ENCODE measurements at regions not wholly inside any gene's neighbourhood (a gene's known extent, or its start where the extent isn't known, plus 50 kb on each side); places are given as distances from the start of the nearest gene placed in this dataset.
"Not testable (repeated sequence)": the region's sequence is repeated elsewhere in the genome, so short reads cannot be mapped to it uniquely, and the experiment has no call there.

- Histone ChIP-seq H3K4me1 (ENCODE audit: control insufficient read depth, insufficient read depth, low read length) (no peaks in the 10 kb centered on the region), H3K27ac (ENCODE audit: low read length) (no peak overlapping the region), H3K36me3 (ENCODE audit: control insufficient read depth, insufficient read depth, low read length) (no peaks in the 10 kb centered on the region), H3K4me3 (ENCODE audit: low read length) (no peak overlapping the region), H3K27me3 (ENCODE audit: control insufficient read depth, insufficient read depth, low read length) (no peaks in the 10 kb centered on the region), H3K9me3 (replicated peaks; ENCODE audit: control insufficient read depth, low read depth, low read length) (no peaks in the 10 kb centered on the region)
- 17% methylated on average over 1 of the region's 3 CpGs for WGBS (ENCODE audit: insufficient coverage)
- peak; percentile 66 for DNase-seq
Measured at GRCh38 chr5:145661737-145662485, 173.2 kb downstream of the PRELID2 start.

- peak; percentile 44 for DNase-seq
- no CpG with 5 or more reads among the region's 7 CpGs for WGBS (ENCODE audit: insufficient coverage)
Measured at GRCh38 chr5:145660897-145661640, 174.1 kb downstream of the PRELID2 start.

DNA sequence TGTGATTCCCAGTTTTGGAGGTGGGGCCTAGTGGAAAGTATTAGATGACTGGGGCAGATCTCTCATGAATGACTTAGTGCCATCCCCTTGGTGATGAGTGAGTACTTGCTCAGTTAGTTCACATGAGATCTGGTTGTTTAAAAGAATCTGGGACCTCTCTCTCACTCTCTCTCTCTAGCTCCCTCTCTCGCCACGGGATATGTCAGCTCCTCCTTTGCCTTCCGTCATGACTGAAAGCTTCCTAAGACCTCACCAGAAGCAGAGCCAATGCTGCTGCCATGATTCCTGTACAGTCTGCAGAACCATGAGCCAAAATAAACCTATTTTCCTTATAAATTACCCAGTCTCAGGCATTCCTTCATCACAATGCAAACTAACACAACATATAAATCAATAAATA is 176.7 kb downstream of the PRELID2 start:
- Histone ChIP-seq H3K36me3 (ENCODE audit: control insufficient read depth, insufficient read depth, low read length) (no peaks in the 10 kb centered on the region), H3K9me3 (replicated peaks; ENCODE audit: control insufficient read depth, low read depth, low read length) (no peaks in the 10 kb centered on the region), H3K27me3 (ENCODE audit: control insufficient read depth, insufficient read depth, low read length) (no peaks in the 10 kb centered on the region), H3K4me1 (ENCODE audit: control insufficient read depth, insufficient read depth, low read length) (no peaks in the 10 kb centered on the region), H3K4me3 (ENCODE audit: low read length) (no peak overlapping the region), H3K27ac (ENCODE audit: low read length) (no peak overlapping the region)
- DNase-seq, result no peak
- WGBS (ENCODE audit: insufficient coverage), result 61% methylated on average over 3 of the region's 3 CpGs

More at GRCh38 chr5:145660897-145661640, 174.1 kb downstream of the PRELID2 start:
- H3K9me3 ChIP-seq (replicated peaks; ENCODE audit: control insufficient read depth, low read depth, low read length), result no peaks in the 10 kb centered on the region
- no peaks in the 10 kb centered on the region for H3K36me3 ChIP-seq (ENCODE audit: control insufficient read depth, insufficient read depth, low read length)
- H3K4me1 ChIP-seq (ENCODE audit: control insufficient read depth, insufficient read depth, low read length), result no peaks in the 10 kb centered on the region
- H3K27me3 ChIP-seq (ENCODE audit: control insufficient read depth, insufficient read depth, low read length), result no peaks in the 10 kb centered on the region
- H3K27ac ChIP-seq (ENCODE audit: low read length), result no peak overlapping the region
- H3K4me3 ChIP-seq (ENCODE audit: low read length), result no peak overlapping the region

DNA sequence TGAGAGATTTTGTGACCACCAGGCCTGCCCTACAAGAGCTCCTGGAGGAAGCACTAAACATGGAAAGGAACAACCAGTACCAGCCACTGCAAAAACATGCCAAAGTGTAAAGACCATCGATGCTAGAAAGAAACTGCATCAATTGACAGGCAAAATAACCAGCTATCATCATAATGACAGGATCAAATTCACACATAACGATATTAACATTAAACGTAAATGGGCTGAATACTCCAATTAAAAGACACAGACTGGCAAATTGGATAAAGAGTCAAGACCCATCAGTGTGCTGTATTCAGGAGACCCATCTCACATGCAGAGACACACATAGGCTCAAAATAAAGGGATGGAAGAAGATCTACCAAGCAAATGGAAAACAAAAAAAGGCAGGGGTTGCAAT is 182.4 kb downstream of the PRELID2 start:
- H3K4me1 ChIP-seq (ENCODE audit: control insufficient read depth, insufficient read depth, low read length); H3K36me3 ChIP-seq (ENCODE audit: control insufficient read depth, insufficient read depth, low read length); H3K4me3 ChIP-seq (ENCODE audit: low read length); DNase-seq; H3K27ac ChIP-seq (ENCODE audit: low read length); H3K9me3 ChIP-seq (replicated peaks; ENCODE audit: control insufficient read depth, low read depth, low read length); H3K27me3 ChIP-seq (ENCODE audit: control insufficient read depth, insufficient read depth, low read length): not testable (repeated sequence)
- no CpG with 5 or more reads among the region's 3 CpGs for WGBS (ENCODE audit: insufficient coverage)

GRCh38 chr5:145647137-145647536 is 188.0 kb downstream of the PRELID2 start:
- WGBS (ENCODE audit: insufficient coverage), result 67% methylated on average over 1 of the region's 7 CpGs
- not testable (repeated sequence) for H3K27ac ChIP-seq (ENCODE audit: low read length); H3K9me3 ChIP-seq (replicated peaks; ENCODE audit: control insufficient read depth, low read depth, low read length)

GRCh38 chr5:145643214-145643613 is 191.9 kb downstream of the PRELID2 start:
- H3K36me3 ChIP-seq (ENCODE audit: control insufficient read depth, insufficient read depth, low read length); H3K4me3 ChIP-seq (ENCODE audit: low read length); H3K9me3 ChIP-seq (replicated peaks; ENCODE audit: control insufficient read depth, low read depth, low read length); H3K27me3 ChIP-seq (ENCODE audit: control insufficient read depth, insufficient read depth, low read length); DNase-seq; H3K4me1 ChIP-seq (ENCODE audit: control insufficient read depth, insufficient read depth, low read length); H3K27ac ChIP-seq (ENCODE audit: low read length): not testable (repeated sequence)
- no CpG with 5 or more reads among the region's 1 CpG for WGBS (ENCODE audit: insufficient coverage)

More at GRCh38 chr5:145647137-145647536, 188.0 kb downstream of the PRELID2 start:
- DNase-seq; H3K4me3 ChIP-seq (ENCODE audit: low read length); H3K4me1 ChIP-seq (ENCODE audit: control insufficient read depth, insufficient read depth, low read length); H3K27me3 ChIP-seq (ENCODE audit: control insufficient read depth, insufficient read depth, low read length); H3K36me3 ChIP-seq (ENCODE audit: control insufficient read depth, insufficient read depth, low read length): not testable (repeated sequence)

GRCh38 chr5:145637396-145637795 is 197.7 kb downstream of the PRELID2 start:
- no peak overlapping the region for H3K27ac ChIP-seq (ENCODE audit: low read length)
- no peak for DNase-seq
- H3K36me3 ChIP-seq (ENCODE audit: control insufficient read depth, insufficient read depth, low read length), result no peaks in the 10 kb centered on the region
- H3K4me3 ChIP-seq (ENCODE audit: low read length), result no peak overlapping the region
- H3K9me3 ChIP-seq (replicated peaks; ENCODE audit: control insufficient read depth, low read depth, low read length), result no peaks in the 10 kb centered on the region
- H3K27me3 ChIP-seq (ENCODE audit: control insufficient read depth, insufficient read depth, low read length), result no peaks in the 10 kb centered on the region
- H3K4me1 ChIP-seq (ENCODE audit: control insufficient read depth, insufficient read depth, low read length), result no peaks in the 10 kb centered on the region

DNA sequence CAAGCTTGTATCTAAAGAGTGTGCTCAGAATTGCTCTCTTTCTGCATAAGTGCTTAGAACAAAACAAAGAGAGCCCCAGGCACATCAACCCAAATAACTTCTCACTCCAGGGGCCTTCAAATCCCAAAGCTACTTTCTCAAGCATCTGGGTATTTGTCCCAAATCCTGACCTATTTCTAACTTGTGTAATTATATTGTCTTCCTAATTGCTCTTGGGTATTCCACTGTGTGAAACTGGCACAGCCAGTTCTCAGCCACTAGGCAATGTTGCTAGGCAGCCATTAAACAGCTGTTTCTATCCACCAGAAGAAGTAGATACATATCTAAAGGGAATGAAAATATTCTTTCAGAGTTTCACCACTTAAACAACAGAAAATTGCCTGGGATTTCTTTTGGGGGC is 198.8 kb downstream of the PRELID2 start:
- H3K4me3 ChIP-seq (ENCODE audit: low read length), result no peak overlapping the region
- no peak for DNase-seq
- no peaks in the 10 kb centered on the region for H3K9me3 ChIP-seq (replicated peaks; ENCODE audit: control insufficient read depth, low read depth, low read length)
- H3K27me3 ChIP-seq (ENCODE audit: control insufficient read depth, insufficient read depth, low read length), result no peaks in the 10 kb centered on the region
- H3K4me1 ChIP-seq (ENCODE audit: control insufficient read depth, insufficient read depth, low read length), result no peaks in the 10 kb centered on the region
- H3K36me3 ChIP-seq (ENCODE audit: control insufficient read depth, insufficient read depth, low read length), result no peaks in the 10 kb centered on the region
- no peak overlapping the region for H3K27ac ChIP-seq (ENCODE audit: low read length)

GRCh38 chr5:145633474-145633873 is 201.7 kb downstream of the PRELID2 start:
- 68% methylated on average over 3 of the region's 3 CpGs for WGBS (ENCODE audit: insufficient coverage)
- H3K9me3 ChIP-seq (replicated peaks; ENCODE audit: control insufficient read depth, low read depth, low read length), result no peaks in the 10 kb centered on the region
- DNase-seq, result no peak
- H3K4me1 ChIP-seq (ENCODE audit: control insufficient read depth, insufficient read depth, low read length), result no peaks in the 10 kb centered on the region
- H3K36me3 ChIP-seq (ENCODE audit: control insufficient read depth, insufficient read depth, low read length), result no peaks in the 10 kb centered on the region
- no peaks in the 10 kb centered on the region for H3K27me3 ChIP-seq (ENCODE audit: control insufficient read depth, insufficient read depth, low read length)
- H3K27ac ChIP-seq (ENCODE audit: low read length), result no peak overlapping the region
- H3K4me3 ChIP-seq (ENCODE audit: low read length), result no peak overlapping the region

DNA sequence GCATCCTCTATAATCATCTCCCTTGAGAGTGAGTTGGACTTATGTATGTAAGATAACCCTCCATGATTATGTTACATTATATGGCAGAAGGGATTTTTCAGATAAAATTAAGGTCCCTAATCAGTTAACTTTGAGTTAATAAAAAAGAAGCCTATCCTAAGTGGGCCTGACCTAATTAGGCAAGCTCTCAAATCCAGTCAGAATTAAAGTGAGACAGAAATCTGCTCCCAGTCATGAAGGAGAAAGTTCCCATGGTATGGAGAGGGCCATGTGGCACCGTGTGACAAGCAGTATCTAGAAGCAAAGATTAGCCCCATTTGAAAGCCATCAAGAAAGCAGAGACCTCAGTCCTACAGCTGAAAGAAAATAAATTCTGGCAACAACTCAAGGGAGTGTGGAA is 202.4 kb downstream of the PRELID2 start:
- DNase-seq, result no peak
- no peak overlapping the region for H3K4me3 ChIP-seq (ENCODE audit: low read length)
- no CpG with 5 or more reads among the region's 1 CpG for WGBS (ENCODE audit: insufficient coverage)

More for the DNA sequence above, 202.4 kb downstream of the PRELID2 start:
- Histone ChIP-seq H3K36me3 (ENCODE audit: control insufficient read depth, insufficient read depth, low read length) (no peaks in the 10 kb centered on the region), H3K4me1 (ENCODE audit: control insufficient read depth, insufficient read depth, low read length) (no peaks in the 10 kb centered on the region), H3K9me3 (replicated peaks; ENCODE audit: control insufficient read depth, low read depth, low read length) (no peaks in the 10 kb centered on the region), H3K27ac (ENCODE audit: low read length) (no peak overlapping the region), H3K27me3 (ENCODE audit: control insufficient read depth, insufficient read depth, low read length) (no peaks in the 10 kb centered on the region)
